SIG-M5 treated with dmso at 0.1 percent for 504 hours (cell line): ENCODE measurements at regions not wholly inside any gene's neighbourhood (a gene's known extent, or its start where the extent isn't known, plus 50 kb on each side); places are given as distances from the start of the nearest gene placed in this dataset.
A peak's percentile ranks its signal among the peaks of the same experiment; 100 is the strongest.

Experiments
- DNase-seq: peaks from one replicate; lab custom pipeline; 2025; ENCODE audit not compliant: unreplicated experiment; lab: John Stamatoyannopoulos, UW

- no peak for DNase-seq
Observed at GRCh38 chr1:87165177-87165576, 163.5 kb upstream of the LMO4 start.

- DNase-seq = no peak
Observed at GRCh38 chr1:87167157-87167789, 161.4 kb upstream of the LMO4 start.

GRCh38 chr1:87167848-87168525 is 160.7 kb upstream of the LMO4 start:
- no peak for DNase-seq

- no peak for DNase-seq
Observed at GRCh38 chr1:87169263-87169910, 159.3 kb upstream of the LMO4 start.

DNA sequence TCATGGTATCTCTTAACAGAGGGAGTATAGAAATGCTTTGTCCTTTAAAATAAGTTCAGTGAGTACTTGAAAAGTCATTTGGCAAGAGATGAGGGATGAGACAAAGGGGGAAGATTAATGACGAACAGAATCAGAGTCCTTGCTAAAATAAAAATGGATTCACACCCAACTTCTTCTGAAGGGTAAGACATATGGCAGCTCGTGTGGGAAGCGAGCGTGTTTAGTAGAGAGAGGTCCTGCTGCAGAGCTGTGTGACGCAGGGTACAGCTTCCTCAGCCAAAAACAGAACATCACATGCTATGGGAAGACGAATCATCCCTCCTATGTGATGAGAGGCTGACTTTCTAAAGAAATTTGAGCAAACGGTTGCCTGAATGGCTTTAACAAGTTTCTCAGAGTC is 158.5 kb upstream of the LMO4 start:
- DNase-seq = no peak

- no peak for DNase-seq
Observed at GRCh38 chr1:87170931-87171598, 157.6 kb upstream of the LMO4 start.

GRCh38 chr1:87173231-87173630 is 155.4 kb upstream of the LMO4 start:
- DNase-seq = no peak

DNA sequence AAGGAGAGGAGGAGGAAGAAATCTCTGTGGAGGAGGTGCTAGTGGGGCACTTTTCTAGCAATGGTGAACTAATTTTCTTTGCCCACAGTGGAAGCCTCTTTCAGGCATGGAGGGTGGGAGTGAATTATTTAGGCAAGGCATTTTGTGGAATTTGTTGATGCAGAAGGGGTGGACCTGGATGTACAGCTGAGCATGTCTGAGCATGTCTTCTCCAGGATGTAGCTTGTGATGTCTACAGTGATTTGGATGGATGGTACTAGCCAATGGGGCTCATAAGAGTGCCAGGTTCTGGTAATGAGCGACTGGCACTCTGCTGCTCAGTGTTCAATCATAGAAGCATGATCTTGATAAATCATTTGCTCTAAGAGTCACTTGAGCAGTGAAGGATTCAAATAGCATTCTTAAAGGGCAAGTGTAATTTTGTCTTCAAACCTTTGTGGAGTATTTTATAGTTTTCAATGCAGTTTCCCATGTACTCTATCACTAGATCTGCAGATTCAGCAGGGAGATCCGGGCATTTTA is 153.9 kb upstream of the LMO4 start:
- DNase-seq = no peak

DNA sequence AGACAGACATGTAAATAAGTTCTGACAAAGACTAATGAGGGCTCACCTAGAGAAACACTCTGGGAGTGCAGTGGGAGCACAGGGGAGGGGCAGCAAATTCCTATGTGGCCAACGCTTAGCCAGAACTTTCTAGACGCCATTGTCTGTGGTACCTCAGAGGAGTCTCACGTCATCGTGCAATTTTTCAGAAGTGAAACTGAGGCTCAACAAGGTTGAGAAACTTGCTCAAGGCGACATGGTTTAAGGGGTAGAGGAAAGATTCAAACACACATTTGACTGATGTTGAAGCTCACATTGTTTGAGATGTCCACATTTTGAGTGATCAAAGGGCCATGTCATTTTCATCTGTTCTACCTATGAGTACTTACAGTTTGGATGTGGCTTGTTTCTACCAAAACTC is 152.6 kb upstream of the LMO4 start:
- DNase-seq = peak; percentile 9

GRCh38 chr1:87176514-87176913 is 152.2 kb upstream of the LMO4 start:
- no peak for DNase-seq

DNA sequence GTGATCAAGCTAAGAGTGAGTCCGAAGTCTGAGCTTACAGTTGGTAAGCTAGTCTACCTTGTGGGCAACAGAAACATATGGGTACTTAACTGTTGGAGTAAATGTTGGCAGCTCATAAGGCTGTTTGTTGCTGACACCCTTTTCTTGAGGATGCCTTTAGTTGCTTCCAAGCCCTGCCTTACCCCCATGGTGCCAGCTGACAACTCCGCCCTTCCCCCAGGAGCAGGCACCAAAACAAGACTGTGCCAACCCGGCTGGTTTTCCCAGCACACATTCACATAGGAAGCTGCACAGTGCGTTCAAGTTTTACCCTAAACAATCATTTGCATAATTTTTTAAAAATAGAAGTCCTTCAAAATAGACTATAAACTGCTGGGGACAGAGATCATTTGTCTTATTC is 150.2 kb upstream of the LMO4 start:
- DNase-seq = no peak

- DNase-seq = peak; percentile 35
Observed at GRCh38 chr1:87179076-87179810, 149.4 kb upstream of the LMO4 start.

DNA sequence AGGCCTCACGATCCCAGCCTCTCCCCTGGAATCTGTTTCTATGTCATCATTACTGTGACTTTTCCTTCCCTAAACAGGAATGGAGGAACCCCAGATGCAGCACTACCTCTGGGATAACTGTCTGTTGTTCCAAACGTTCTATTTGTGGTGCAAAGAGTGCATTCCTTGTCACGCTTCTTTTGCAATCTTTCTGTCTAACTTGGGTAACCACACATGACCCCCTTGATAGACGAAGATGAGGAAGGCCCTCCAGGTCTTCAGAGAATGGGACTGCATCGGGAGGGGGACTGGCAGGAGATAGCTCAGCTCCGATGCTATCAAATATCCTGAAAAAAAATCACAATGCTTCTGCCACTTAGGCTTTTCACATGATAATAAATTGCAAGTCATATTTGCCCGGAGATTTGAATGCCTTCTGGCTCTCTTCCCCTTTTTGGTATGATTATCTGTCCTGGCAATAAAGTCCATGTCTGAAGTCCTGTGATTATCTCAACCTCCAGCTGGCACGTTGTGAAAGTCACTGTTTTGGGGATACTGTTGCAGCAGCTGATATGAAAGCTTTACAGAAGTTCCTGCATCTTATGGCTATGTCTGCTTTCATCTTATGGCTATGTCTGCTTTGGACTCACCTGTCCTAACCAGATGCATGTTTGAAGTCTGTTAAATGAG is 148.7 kb upstream of the LMO4 start:
- DNase-seq = peak; percentile 77

DNA sequence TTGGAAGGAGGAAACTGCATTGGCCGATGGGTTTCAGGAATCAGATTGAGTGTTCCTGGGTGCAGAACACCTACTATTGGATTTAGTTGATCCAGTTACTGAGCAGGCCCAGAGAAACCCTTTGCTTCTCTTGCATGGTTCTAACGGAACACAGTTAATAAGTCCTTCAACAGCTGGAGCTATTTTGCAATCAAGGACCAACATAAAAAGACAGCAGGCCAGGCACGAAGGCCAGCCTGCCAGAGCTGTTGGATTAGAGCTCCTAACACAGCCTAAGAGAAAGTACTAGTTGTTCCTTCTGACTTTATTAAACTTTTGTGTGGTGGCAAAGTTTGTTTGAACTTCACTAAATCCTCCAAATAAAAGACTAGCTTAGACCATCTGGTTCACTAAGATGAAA is 148.0 kb upstream of the LMO4 start:
- peak; percentile 4 for DNase-seq

GRCh38 chr1:87182611-87183010 is 146.1 kb upstream of the LMO4 start:
- no peak for DNase-seq

GRCh38 chr1:87185077-87185476 is 143.6 kb upstream of the LMO4 start:
- no peak for DNase-seq

DNA sequence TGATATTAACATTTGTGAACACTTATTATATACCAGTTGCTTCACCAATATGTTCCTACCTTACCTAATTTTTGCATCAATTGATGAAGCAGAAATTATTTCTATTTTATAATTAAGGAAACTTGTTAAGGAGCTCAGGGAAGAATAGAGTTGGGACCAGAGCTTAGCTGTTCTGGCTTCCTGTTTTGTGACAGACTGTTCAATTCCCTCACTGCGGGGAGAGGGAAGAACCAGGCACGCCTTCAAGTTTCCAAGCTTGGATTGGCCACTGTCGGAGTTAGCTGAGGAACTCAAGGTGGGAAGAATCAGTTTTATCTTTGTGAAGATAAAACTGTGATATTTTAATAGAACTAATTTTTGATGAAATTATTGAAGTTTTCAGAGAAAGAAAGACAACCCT is 142.3 kb upstream of the LMO4 start:
- no peak for DNase-seq

- no peak for DNase-seq
Observed at GRCh38 chr1:87188640-87189039, 140.0 kb upstream of the LMO4 start.

GRCh38 chr1:87190402-87190801 is 138.3 kb upstream of the LMO4 start:
- no peak for DNase-seq

- DNase-seq = no peak
Observed at GRCh38 chr1:87191646-87192045, 137.0 kb upstream of the LMO4 start.
